Activated CD4-positive, alpha-beta T cell treated with anti-CD3 and anti-CD28 coated beads for 1 hour (primary cell): ENCODE measurements at regions not wholly inside any gene's neighbourhood (a gene's known extent, or its start where the extent isn't known, plus 50 kb on each side); places are given as distances from the start of the nearest gene placed in this dataset.

ENCODE experiments used
- DNase-seq: peaks from one replicate; pipeline ENCODE4 v3.0.0-alpha.2; 2020

DNA sequence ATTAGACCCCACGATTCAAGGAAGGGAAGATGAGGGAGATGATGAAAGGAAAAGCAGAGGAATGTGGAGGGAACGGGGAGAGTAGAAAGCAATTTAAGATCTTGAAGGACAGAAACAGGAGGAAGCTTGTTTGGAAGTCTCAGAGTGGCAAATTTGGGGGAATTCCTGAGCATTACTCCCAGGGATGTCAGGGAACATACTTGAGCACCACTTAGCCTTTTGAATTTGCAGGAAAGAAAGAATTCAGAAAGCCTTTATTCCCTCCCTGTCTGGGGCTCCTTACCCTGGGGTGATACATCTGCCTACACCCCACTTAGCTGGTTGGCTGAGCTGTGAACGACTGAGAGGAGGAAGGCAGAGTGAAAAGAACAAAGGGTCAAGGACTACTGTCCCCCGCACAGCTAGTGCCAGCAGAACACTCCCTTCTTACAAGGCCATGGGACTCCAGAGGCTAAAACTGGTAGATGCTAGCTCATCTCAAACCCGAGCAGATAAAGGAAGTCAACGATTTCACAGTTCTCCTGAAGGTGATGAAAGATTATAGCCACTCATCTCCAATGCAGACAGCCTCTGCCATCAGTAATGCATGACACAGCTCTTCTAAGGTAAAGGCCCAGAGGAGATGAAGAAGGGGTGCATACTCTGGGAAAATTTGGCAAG is 84.0 kb upstream of the AKIP1 start:
- DNase-seq, result no peak

DNA sequence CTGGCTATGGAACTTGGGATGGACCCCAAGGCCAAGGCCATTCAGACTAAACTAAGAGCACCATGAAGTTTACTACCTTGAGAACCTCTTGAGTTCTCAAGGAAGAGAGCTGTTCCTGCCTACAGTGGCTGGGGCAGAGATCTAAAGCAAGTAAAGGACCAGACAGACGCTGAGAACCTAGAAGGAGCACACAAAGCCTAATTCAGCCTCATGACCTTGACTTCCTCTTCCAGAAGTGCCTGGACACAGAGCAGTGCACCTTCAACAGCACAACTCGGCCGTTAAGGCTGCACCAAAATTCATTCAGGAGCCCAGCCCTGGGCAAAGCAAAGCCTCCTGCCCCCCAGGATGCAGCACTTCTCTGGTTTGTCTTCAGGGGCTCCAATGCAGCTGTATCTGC is 82.9 kb upstream of the AKIP1 start:
- DNase-seq, result no peak

DNA sequence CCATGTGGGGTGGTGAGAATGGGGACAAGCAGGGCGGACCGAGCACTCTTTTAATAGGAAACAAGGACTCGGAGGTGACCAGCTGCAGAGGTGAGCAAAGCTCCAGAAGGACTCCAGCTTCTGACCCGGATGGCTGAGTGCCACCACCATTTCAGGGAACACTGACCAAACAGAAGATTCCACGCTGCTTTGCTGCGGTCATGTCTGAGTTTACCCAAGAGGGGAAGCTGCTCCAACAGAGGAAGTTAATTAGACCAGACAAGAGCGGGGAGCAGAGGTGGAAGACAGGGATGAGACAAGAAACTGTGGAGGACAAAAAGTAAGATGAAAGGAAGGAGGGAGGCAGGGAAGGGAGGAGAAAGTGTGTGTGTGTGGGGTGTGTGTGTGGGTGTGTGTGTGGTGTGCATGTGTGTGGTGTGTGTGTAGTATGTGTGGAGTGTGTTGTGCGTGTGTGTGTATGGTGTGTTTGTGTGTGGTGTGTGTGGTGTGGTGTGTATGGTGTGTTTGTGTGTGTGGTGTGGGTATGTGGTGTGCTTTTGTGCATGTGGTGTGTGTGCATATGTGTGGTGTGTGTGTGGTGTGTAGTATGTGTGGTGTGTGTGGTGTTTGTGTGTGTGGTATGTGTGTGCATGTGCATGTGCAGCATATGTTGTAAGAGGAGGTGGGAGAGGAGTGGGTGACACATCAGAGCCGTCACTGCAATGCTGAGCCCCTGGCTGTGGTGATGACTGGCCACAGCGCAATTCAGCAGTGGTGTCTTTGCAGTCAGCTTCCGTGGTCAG is 82.2 kb upstream of the AKIP1 start:
- DNase-seq, result no peak

DNA sequence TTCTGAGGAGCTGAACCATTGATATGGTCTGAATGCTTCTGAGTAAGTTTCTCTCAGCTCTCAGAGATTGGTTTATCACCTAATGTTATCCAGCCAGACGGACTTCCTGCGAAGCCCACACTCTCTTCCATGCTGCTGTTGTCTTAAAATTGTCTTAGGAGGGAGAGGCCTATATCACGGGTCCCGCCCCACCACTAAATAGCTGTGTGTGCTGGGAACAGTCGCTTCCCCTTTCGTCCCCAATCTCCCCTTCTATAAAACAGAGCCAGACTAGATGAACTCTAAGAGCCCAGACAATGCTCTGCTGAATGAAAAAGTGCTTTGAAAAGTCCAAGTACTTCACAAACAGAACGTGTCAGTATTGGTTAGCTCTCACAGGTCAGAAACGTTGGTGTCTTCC is 81.4 kb upstream of the AKIP1 start:
- no peak for DNase-seq

DNA sequence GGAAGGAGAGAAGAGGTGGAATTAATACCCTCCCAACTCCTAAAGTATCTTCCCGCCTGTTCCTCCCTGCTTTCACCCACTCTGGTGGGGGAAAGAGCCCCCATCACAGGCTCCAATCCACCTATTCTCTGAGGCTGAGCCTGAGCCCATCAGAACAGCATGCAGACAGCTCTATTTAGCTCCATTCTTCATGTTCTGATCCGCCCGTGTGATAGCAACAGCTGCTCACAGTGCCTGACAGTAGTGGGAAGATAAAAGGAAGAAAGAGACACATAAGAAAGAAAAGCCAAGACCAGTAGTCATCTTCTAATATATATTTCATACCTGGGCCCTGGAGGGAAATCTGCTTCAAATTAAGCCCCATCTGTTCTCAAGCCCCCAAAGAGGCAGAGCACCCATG is 80.3 kb upstream of the AKIP1 start:
- DNase-seq, result no peak

DNA sequence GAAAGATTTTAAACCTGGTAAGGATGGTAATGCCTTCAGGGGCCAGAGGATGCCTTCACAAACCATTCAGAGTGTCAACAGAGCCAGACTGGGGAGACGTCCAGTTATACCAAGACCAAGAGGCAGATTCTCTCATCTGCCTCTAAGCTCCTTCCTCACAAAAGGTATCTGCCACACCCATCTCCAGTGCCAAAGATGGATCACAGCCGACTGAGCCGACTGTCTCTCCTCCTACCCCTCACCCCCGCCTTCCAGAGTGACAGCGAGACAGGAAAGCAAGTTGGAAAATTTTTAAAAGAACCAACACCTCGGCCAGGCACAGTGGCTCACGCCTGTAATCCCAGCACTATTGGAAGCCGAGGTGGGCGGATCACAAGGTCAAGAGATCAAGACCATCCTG is 79.1 kb upstream of the AKIP1 start:
- no peak for DNase-seq

DNA sequence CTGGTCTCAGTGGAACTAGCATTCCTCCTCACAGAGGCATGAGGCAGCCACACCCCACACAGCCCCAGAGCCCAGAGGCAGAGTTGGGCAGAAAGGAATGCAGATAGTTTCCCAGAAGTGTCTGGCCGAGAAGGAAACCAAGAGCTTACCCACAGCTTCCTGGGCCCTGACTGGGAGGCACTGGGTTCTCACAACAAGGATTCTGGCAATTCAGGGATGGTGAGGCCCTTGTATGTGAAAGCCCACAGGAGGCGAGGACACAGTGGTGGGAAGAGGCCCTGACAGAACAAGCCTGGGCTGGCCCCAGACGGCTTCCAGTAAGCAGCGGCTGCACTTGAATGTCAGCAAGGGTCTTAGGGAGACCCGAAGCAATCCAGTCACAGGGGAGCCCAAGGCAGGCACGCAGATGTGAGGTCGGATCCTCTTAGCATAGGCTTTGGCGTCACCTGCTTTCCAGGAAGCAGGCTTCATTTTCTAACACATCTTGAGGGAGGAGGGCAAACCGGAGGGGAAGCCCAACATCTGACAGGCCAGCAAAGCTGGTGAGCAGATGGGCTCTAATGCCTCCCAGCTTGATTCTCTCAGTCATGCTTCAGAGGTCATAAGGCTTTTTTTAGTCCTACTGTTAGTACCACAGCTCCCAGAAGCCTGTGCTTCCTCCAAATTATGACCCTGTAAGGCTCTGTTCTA is 78.3 kb upstream of the AKIP1 start:
- no peak for DNase-seq

DNA sequence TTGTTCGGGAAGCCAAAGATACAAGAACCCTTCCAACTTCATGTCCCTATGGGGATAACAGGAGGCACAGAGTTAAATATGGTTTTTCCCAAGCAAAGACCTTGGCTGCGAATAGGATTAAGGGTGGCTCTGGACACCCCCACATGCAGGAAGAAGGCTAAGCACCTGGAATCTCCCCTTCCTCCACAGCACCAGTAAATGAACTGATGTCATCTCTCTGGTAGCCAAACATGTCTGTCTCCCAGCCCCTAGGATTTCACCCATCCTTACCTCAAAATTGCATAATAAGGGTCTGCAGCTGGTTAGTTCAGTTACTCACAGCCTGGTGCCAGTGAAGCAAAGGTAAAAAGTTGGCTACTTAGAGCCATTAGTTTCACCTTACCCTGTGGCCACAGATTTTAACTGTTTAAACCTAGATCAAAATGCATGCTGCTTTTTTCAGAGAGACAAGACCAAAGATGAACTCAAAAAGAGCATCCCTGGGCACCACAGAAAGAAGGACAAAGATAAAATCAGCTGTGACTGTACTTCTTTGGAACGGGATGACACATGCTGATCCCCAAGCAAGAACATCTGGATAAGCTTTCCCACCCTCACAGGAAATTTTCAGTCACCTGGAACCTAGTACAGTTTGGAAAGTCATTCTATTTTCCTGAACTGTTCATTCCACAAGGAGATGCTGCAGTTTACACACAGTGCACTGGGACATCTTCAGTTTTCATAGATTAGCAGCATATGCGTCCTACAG is 77.2 kb upstream of the AKIP1 start:
- no peak for DNase-seq

DNA sequence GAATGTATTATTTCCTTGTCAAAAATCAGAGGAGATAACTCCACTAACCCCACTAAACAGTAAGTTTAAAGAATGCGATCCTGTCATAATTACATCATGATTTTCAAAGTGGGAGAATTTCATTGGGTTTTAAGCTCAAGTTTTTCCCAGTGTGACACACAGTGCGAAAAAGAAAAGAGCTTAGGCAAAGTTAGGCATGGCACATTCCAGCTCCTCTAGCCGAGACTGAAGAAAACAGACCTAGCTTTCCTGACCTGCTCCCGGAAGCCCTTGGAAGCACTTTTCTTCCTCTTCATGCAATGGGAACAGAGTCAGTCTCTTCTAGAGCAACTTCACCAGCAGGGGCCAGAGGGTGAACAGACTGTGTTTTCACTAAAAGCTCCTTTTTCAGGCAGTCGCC is 76.6 kb upstream of the AKIP1 start:
- no peak for DNase-seq

DNA sequence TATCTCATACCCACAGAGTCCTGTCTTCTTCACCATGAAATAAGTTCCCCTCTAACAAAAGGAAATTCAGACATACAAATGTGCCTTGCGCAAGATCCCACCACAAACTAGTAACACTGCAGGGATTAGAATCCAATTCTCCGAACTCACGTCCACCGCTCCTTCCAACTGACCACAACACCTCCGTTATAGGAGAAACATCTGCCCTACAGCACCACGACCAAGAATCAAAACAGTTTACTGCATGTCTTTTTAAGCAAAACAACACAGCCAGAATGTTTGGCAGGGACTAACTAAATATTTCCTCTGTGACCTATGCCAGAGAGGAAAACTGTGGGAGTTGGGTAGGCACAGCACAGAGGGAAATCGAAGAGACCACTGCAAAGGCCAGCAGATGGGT is 72.7 kb upstream of the AKIP1 start:
- no peak for DNase-seq

DNA sequence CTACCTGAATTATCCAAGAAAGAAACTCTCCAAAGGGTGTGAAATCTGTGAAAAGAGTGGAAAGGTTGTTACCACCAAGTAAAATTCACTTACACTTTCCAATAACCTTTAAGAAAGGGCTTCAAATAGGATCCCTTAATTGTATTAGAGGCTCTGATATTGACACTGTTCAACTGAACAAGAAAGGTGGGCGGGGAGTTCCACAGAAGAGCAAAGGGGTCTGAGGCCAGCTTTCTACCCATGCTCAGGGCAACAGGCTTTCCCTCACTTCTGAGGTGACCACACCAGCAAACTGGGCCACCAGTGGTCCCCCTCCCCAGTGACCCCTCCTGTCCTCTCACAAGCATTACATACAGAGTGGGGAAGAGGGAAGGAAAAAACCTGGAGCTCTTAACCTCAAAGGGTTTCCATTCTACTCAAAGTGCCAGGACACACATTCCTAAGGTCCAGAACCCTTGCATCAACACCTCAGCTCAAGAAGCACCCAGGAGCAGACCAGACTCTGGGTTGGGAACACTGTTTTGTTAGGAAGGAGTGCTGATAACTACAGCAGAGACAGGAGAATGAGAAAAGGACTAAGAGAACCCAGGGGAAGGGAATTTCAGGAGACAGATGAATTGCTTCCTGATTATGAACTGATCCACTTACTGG is 71.6 kb upstream of the AKIP1 start:
- DNase-seq, result no peak

DNA sequence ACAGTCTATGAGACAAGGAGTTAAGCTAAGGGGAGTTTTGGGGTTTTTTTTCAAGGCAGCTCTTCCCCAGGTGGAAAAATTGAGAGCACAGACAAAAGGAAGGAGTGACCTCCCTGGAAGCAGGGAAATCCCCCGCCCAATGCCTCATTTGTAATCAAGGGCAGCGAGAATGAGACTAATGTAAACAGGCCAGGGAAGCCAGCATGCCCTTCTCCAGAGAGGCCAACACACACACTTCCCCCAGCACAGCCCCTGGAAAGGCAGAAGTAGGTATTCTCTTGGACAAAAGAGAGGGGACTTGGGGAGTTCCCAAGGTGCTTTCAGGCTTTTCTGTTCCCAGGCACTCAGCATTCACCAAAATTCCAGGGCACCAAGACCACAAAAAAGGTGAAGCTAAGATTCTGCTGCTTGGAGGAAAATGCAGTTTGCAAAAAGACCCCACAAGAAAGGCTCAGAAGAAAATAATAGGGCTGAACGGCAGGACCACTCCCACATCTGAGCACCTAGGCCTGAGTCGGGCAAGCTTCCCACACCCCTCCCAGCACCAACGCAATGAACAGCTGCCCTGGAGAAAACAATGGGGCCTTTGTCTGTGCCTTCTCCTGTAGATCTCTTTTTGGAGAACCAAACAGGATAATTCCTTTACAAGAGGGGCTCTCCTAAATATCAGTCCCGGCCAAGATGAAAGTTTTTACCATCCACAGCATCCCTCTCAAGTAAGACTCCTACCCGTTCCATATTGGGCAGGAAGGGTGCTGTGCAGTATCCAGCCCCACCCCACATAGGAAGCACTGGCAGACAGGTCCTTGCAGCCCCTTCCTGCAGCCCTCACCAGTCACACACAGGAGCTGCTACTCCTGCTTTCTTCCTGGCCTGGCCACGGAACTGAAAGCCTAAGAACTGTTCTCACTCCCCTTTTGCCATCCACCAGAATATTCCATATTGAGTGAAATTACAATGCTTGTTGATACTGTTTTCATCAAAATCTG is 70.7 kb upstream of the AKIP1 start:
- no peak for DNase-seq

DNA sequence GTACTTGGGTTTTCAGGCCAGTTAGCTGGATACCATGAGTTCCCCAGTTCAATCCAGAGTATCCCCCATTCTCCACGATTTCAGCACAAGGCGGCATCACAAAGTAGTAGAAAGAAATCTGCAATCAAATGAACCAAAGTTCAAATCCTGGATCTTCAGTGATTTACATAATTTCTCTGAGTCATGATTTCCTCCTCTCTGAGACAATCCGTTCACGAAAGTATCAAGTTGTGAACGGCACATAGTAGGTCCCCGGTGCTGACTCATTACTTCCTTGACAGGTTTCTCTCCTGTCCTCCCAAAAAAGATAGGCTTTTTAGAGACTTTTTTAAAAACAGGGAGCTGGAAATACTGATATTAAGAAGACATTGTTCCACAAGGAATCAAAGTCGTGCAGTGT is 69.1 kb upstream of the AKIP1 start:
- DNase-seq, result no peak

DNA sequence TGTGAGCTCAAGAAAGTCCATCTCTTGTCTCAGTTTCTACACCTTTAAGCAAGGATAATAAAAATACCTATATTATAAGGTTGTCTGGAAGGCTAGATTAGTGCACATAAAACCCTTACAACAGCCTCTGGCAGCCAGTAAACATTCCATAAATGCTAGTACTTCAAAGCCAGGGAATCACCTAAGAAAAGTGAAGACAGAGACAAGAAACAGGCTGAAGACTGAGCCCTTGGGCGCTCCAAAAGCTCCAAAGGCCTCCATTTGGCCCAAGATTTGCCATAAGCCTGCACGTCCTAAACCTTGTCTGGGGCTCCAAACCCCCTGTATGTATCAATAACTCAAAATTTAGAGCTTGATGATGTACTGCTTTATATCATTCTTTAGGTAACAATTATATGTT is 52.2 kb upstream of the AKIP1 start:
- DNase-seq, result no peak
